ENCODE measurements at regions not wholly inside any gene's neighbourhood (a gene's known extent, or its start where the extent isn't known, plus 50 kb on each side); places are given as distances from the start of the nearest gene placed in this dataset.

- intact Hi-C loops (cut with DNase I), result no loop called here
- no peak for TF ChIP-seq POLR2A (IDR thresholded peaks at IDR 0.05)
- TF ChIP-seq CTCF (IDR thresholded peaks at IDR 0.05), result no peak
- Histone ChIP-seq H3K4me1 (no peaks in the 10 kb centered on the region), H3K36me3 (no peaks in the 10 kb centered on the region), H3K27ac (no peak overlapping the region), H3K4me3 (no peak overlapping the region), H3K9me3 (no peaks in the 10 kb centered on the region), H3K27me3 (no peaks in the 10 kb centered on the region)
- no peak for ATAC-seq
- 92 to 98% (median 96%) methylated on average over 2 of the region's 2 CpGs for WGBS, 4 donors
- DNase-seq, result no peak
Observed at GRCh38 chr18:6677086-6677485, 52.4 kb upstream of the ARHGAP28 start.

DNA sequence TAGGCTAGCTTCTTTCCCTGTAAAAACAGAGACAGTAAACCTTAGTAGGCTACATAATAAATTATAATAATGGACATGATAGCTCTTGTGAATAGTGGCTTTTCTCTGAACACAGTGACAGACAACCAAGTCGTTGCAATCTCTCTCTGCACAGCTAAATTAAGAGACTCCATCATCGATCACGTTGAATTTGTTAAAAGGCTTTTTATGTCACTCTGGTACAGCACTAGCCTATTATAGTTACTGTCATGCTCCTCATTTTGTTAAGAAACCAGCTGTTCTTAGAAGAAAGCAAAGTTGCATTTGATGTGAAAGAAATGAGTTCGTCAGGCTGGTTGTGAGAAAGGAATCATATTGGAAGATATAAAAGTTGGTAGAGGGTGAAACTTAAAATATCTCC is 50.3 kb upstream of the ARHGAP28 start:
- Histone ChIP-seq H3K4me1 (peaks cover 0 to 6% (median 0%) of the 10 kb centered on the region in 12 donors), H3K9me3 (no peaks in the 10 kb centered on the region), H3K4me3 (no peak overlapping the region), H3K27ac (no peak overlapping the region), H3K27me3 (no peaks in the 10 kb centered on the region), H3K36me3 (no peaks in the 10 kb centered on the region)
- DNase-seq, result no peak
- WGBS, 4 donors, result 53 to 66% (median 59%) methylated on average over 4 of the region's 4 CpGs
- intact Hi-C loops (cut with DNase I), result no loop called here
- TF ChIP-seq POLR2A (IDR thresholded peaks at IDR 0.05) (no peak), CTCF (IDR thresholded peaks at IDR 0.05) (no peak)
- ATAC-seq, result no peak
